ENCODE measurements at regions not wholly inside any gene's neighbourhood (a gene's known extent, or its start where the extent isn't known, plus 50 kb on each side); places are given as distances from the start of the nearest gene placed in this dataset.

DNA sequence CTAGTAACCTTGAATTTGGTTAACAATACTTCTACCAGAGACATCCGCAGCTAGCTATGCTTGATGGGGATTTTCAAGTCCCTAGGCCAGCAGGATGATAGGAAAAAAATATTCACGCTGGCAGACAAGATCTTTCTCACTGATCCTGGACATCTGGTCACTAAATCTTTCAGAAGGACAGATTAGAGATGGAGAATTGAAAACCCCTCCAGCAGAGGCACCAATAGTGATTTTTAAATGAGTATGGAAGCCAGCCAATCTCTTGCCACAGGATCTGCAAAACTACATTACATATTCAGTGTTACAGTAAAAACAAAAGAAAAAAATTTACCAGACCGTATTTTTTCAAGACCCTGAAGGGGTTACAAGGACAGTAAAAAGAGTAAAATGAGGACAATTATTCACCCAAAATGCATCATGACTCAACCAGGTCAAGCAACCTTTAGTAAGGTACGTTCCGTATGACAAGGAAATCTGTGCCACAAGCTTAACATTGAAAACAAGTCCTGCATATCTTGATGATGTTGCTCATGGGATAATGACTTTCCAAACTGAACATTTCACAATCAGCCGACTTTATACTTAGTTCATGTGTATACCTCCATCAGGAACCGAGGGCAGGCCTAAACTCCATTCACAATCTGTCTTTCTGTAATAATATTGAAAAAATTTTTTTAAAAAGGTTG is 239.5 kb downstream of the GXYLT1 start:
- no peak overlapping the region for H3K4me3 ChIP-seq (ENCODE audit: low read length)
- no peak for DNase-seq (ENCODE audit: low read depth, low spot score)

DNA sequence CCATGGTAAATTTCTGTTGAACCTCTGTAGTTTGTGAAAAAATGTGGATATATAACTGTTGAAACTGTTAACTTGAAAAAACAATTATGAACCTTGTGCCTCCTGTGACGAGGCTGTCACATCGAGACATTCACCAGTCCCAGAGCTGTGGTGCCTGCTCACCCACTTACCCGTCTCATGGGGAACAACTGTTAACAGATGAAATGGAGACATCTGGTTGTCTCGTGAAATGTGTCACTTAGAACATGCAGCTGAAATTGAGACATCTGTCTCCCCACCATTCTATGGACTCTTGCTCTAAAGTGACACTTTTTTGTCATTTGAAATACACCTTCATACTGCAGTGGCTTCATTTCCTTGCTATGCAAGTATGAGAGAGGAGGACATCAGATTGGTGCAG is 240.6 kb downstream of the GXYLT1 start:
- H3K4me3 ChIP-seq (ENCODE audit: low read length): no peak overlapping the region
- DNase-seq (ENCODE audit: low read depth, low spot score): no peak

DNA sequence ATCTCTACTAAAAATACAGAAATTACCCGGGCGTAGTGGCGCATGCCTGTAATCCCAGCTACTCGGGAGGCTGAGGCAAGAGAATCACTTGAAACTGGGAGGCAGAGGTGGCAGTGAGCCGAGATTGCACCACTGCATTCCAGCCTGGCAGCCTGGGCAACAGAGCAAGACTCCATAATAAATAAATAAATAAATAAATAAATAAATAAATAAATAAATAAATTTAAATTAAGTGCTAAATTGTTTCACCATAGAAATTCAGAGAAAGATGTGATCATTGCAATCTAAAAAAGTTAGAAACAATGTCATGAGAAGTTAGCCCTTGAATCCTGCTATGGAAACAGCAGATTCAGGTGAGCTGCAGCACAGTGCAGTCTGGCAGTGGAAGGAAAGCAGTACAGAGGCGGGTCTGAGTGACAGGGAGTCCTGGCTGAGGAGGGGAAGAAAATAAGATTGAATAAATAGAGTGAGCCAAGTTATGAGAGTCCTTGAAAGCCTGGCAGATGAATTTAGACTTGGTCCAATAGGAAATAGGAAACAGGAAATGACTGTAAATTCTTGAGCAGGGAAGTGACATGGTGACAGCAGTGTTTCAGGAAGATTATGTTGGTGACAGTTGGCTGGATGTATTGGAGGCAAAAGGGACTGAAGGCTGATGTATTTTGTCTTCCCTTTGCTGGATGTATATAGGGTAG is 241.5 kb downstream of the GXYLT1 start:
- DNase-seq (ENCODE audit: low read depth, low spot score): no peak
- no peak overlapping the region for H3K4me3 ChIP-seq (ENCODE audit: low read length)

DNA sequence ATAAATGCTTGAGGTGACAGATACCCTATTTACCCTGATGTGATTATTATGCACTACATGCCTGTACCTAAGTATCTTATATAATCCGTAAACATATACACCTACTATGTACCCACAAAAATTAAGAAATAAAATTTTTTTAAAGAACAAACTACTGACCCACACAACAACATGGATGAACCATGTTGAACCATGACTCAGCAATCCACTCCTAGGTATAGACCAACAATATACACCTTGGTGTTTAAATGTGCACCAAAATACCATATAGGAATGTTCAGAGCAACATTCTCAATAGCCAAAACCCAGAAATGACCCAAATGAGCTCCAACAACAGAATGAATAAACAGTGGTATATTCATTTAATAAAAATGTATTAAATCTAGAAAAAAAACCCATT is 245.1 kb downstream of the GXYLT1 start:
- no peak for DNase-seq (ENCODE audit: low read depth, low spot score)
- no peak overlapping the region for H3K4me3 ChIP-seq (ENCODE audit: low read length)

DNA sequence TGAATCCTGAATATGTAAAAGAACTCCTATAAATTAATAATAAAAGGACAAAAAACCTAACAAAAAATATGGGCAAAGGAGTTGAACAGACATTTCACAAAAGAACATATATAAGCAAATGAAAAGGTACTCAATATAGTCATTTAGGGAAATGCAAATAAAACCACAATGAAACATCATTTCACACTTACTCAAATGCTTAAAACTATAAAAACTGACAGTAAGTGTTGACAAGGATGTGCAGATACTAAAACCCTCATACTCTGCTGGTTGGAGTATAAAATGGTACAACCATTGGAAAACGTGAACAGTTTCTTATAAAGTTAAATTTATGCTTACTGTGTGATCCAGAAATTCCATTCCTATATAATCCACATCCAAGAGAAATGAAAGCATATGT is 247.1 kb downstream of the GXYLT1 start:
- no peak overlapping the region for H3K4me3 ChIP-seq (ENCODE audit: low read length)
- DNase-seq (ENCODE audit: low read depth, low spot score): no peak

DNA sequence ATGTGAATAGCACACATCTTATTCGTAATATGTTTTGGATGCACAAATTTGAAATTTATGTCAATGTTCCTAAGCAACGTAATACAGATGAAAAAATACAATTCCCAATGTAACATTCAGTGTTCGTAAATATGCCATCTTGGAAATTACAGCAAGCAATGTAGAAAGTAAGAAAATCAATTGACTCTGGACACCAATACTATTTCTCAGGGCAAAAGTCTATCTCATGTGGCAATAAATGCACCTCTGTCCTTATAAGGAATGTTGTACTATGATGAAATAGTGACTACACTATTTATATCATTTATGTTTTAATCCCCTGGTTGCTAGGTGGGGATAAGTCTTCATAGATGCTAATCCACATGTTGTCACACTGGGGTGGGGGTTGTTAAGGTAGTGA is 251.2 kb downstream of the GXYLT1 start:
- no peak for DNase-seq (ENCODE audit: low read depth, low spot score)
- H3K4me3 ChIP-seq (ENCODE audit: low read length): no peak overlapping the region

DNA sequence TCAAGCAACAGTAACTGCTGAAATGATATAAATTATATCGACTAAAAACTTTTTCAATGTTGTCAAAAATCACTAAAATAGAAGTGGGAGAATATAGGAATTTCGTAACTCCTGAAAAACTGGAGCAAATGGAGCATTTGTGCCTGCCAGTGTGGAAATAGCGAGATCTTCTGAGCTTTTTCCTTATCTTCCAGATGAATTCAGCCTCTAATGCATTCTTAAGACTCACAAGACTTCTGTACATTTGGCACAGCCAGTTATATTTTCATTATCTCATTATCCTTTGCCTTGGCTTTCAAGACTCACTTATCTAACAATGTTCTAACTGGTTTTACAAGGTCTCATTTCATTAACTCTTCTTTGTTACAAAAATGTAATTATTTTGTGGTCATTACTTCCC is 252.4 kb downstream of the GXYLT1 start:
- H3K4me3 ChIP-seq (ENCODE audit: low read length): no peak overlapping the region
- no peak for DNase-seq (ENCODE audit: low read depth, low spot score)

DNA sequence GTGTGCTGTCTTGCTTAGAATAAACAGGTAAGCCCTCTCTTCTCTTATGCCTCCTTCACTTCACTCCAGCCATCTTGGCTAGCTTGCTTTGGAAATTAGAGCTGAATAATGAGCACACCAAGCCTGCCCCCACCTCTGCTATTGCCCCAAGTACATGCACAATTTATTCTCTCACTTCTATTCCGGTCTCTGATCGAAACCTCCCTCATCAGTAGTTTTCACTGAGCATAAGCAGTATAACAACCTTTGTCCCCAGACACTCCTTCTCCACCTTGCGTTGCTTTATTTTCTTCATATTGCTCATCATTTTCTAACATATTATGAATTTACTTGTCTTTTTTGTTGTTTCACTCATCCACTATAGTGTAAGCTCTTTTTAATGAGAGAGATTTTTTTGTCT is 253.4 kb downstream of the GXYLT1 start:
- no peak overlapping the region for H3K4me3 ChIP-seq (ENCODE audit: low read length)
- no peak for DNase-seq (ENCODE audit: low read depth, low spot score)

DNA sequence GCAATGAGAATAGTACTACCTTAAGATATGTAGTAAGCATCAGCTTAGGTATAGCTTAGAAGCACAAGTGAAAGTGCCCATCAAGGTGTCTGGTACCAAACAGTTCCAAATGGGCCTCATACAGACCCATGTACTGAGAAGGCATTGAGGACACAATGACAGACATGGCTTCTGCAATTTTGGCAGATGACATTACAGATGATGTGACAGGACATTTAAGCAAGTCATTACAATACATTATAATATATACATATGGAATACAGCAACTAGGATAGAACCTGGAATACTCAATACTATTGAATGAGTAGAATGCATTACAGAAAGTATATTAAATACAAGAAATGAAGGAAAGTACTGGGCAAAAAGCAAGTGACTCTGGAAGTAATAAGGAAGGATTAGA is 256.4 kb downstream of the GXYLT1 start:
- no peak overlapping the region for H3K4me3 ChIP-seq (ENCODE audit: low read length)
- DNase-seq (ENCODE audit: low read depth, low spot score): no peak

DNA sequence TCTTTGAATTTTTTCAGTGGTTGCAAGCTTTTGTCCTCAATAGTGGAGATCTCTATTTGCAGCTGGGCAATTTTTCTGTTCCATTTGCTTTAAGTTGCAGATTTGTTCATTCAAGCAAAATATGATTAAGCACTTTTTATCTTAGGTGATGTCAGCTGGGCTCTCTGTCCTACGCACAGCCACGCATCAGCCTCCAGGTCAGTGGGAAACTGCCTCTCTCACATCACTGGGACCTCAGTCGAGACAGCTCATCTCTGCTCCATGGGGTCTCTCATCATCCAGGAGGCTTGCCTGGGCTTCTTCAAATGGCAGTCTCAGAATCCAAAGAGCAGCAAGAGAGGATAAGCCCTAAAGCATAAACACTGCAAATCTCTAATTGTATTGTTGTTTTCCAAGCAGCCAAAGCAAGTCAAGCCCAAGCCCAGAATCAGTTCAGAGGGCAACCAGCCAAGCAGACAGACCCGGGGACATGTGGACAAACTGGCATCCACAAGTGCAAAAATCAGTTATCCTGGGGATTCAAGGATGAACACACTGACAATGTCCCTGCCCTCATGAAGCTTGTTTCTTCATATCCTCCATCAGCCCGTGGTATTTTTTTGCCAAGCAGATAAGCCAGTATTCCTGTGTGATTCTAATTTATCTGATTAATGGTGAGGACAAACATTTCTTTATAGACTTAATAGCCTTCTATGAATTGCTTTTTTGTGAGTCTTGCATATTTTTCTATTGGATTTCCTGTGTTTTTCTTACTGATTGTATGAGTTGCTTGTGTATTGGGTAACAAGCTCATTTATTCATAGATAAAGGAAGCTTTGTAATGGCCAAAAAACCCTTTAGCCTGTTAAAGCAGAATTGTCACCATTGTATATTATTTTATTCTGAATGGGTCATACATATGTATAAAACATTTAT is 262.5 kb downstream of the GXYLT1 start:
- no peak overlapping the region for H3K4me3 ChIP-seq (ENCODE audit: low read length)
- DNase-seq (ENCODE audit: low read depth, low spot score): no peak

DNA sequence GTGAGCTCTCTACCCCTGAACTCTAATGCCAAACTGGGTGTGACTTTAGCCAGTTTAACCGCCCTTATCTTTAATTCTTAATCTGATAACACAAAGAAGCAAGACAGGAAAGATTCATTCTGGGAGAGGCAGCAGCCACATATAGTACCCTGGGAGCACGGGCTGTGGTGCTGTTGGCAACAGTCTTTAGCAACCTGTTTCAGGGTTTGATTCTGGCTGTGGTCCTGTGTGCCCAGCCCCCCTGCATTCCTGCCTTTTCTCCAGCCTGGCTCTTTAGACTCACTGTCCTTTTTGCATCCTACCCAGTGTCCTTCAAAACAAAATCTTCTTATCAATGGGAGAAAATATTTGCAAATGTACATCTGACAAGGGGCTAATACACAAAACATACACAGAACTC is 275.2 kb downstream of the GXYLT1 start:
- DNase-seq (ENCODE audit: low read depth, low spot score): no peak
- no peak overlapping the region for H3K4me3 ChIP-seq (ENCODE audit: low read length)

DNA sequence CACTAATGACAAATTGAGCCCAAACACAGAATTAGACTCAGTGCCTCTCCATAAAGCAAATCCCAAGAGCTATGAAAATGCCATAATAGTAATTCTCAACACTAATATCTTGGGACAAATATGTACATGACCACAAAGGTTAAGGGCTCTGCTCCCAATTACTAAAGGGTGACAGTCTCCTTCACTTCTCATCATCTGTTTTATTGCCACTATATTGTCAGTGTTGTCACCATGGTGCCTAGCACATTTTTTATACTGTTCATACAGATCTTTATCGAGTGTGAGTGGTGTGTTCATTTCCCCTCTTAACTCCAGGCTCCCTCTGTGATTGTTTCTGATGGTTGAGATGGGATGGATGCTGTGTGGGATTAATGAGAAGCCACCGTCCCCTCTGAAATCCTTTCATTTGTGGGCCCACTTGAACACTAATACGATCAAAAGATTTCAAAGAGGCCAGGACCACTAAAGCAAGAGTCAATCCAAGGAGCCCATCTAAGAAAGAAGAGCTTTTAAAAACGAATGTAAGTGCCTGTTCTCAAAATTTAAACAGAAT is 277.7 kb downstream of the GXYLT1 start:
- H3K4me3 ChIP-seq (ENCODE audit: low read length): no peak overlapping the region
- no peak for DNase-seq (ENCODE audit: low read depth, low spot score)

DNA sequence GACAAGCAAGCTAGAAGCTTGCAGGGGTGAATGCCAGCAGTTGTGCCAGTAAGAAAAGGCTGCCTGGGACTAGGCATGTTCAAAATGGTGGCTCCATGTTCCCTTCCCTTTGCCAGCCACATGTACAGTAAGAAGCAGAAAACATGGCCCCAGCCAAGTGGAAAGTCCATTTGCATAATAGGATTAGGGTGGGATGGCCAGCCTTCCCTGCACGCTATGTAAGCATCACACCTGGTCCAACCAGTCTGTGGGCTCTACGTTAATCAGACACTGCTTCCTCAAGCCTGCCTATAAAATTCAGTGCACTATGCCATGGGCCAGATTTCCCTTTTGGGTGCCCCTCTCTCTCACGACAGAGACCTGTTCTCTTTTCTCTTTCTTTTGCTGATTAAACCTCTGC is 288.4 kb downstream of the GXYLT1 start:
- no peak overlapping the region for H3K4me3 ChIP-seq (ENCODE audit: low read length)
- DNase-seq (ENCODE audit: low read depth, low spot score): no peak

DNA sequence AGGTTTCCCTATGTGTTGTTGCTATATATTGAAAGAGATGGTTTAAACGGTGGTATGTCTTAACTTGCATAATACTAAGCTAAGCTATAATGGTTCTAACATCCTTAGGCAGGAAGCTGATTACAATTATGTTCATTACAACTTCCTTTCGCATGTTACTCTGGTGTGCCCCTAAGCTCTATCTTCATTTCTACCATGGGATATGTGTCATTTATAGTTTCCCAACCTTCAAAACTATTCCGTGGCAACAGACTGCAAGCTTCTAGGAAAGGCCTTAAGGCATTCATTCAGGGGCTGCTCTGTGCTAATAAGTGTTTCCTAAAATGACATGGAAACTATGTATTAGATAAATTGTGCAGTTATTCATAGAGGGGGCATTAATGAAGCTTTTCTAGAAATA is 294.6 kb downstream of the GXYLT1 start:
- no peak overlapping the region for H3K4me3 ChIP-seq (ENCODE audit: low read length)
- DNase-seq (ENCODE audit: low read depth, low spot score): no peak

DNA sequence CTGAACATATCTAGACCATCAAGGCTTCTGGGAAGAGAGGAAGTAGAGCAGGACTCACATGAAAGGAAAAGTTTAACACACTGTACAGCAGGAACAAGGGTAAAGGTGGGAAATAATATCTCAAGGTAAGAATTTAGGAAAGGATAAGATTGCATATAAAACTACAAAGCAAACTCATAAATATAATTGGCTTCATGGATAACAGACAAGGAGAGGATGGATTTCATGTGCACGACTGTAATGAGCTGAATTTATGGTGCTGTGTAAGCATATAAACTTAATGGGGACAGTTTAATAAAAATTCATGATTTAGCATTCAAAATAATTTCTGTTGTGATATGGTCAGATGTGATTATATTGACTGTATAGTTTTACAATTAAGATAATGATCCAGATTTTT is 298.0 kb downstream of the GXYLT1 start:
- no peak overlapping the region for H3K4me3 ChIP-seq (ENCODE audit: low read length)
- DNase-seq (ENCODE audit: low read depth, low spot score): no peak

DNA sequence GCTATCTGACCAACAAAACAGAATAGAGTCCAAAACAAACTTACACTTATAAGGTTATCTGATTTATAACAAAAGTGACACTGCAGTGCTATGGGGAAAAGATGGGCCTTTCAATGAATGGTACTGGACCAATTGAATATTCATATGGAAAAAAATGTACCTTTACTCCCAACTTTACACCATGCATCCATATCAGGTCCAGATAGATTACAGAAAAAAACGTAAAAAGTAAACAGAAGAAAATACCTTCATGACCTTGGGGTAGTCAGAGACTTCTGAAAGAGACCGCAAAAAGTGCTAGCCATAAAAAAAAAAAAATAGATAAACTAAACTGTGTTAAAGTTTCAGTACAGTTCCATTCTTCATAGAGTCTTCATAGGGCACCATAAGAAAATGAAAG is 308.3 kb downstream of the GXYLT1 start:
- no peak for DNase-seq (ENCODE audit: low read depth, low spot score)
- no peak overlapping the region for H3K4me3 ChIP-seq (ENCODE audit: low read length)

DNA sequence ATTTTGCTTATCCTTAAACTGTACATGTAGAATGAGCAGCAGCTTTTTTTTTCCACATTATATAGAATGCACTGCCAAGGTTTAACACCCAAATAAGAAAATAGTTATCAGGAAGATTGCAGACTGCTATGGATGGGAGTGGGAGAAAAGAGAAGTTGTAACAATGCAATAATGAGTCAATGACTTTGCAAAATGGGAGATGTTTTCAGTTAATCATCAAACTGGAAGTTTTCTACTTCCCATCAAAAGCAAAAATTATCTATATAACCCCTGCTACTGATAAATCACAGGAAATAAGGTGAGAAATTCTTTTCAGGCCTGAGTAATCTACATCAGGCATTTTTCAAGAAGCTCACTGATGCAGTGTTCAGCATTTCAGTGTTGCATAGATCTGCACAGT is 309.1 kb downstream of the GXYLT1 start:
- no peak overlapping the region for H3K4me3 ChIP-seq (ENCODE audit: low read length)
- DNase-seq (ENCODE audit: low read depth, low spot score): no peak

DNA sequence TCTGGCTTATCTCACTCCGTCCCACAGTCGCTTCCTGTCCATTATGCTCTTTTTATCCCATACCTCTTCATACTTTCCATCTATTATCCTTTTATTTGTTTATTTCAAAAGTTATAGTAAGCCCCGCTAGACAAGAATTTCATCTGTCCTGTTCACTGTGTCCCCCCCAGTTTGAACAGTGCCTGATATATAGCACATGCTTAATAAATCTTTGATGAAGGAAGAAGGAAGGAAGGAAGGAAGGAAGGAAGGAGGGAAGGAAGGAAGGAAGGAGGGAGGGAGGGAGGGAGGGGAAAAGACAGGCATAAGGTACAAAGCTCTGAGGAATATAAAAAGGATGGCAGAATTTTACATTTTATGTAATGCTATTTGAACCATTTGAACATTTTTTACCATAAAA is 324.7 kb downstream of the GXYLT1 start:
- DNase-seq (ENCODE audit: low read depth, low spot score): no peak
- H3K4me3 ChIP-seq (ENCODE audit: low read length): no peak overlapping the region

DNA sequence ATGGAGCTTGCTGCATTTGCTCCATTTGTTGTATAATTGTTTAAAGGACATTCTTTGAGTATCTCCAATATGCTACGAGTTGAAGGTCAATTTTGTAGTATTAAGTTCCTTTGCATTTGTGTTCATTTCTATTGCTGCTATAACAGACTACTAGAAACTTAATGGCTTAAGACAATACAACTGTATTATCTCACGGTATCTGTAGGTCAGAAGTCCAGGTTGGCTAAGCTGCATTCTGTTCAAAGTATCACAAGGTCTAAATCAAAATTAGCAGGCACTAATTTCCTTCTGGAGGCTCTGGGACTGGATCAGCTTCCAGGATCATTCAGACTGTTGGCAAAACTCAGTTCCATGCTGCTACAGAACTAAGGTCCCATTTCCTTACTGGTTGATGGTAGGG is 340.6 kb downstream of the GXYLT1 start:
- no peak overlapping the region for H3K4me3 ChIP-seq (ENCODE audit: low read length)
- no peak for DNase-seq (ENCODE audit: low read depth, low spot score)

DNA sequence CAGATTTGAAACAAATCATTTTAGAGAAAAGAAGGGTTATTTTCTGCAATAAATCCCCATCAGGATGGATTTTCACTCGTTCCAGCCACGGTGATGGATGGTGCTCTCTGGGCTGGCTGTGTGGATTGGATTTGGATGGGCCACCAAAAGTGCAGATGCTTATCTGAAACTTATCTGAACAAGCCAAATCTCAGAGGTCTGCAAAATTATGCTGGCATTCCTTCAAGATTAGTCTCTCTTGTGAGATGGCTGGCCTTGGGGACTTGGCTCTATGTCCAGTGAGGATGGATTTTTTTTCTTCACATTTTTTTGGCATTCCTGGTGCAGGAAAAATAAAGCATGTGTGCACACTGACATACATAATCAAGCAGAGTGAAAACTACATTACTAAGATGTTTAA is 341.9 kb downstream of the GXYLT1 start:
- H3K4me3 ChIP-seq (ENCODE audit: low read length): no peak overlapping the region
- DNase-seq (ENCODE audit: low read depth, low spot score): no peak
